H1 (cell line): ENCODE measurements at regions not wholly inside any gene's neighbourhood (a gene's known extent, or its start where the extent isn't known, plus 50 kb on each side); places are given as distances from the start of the nearest gene placed in this dataset.

Experiments
- CTCF ChIA-PET: fragments of 300-600 bp; sonication (Branson Sonifier 250); formaldehyde crosslinking; loops from one replicate; lab custom pipeline; 2021; ENCODE audit not compliant: partially characterized antibody; lab: Charles Lee
- POLR2A ChIA-PET: fragments of 300-600 bp; sonication (Branson Sonifier 250); formaldehyde crosslinking; loops from one replicate; lab custom pipeline; 2021; ENCODE audit warnings: inconsistent platforms; ENCODE audit not compliant: partially characterized antibody; lab: Charles Lee
- DNase-seq, 2 experiments: peaks; one replicate each; pipeline versions ENCODE4 v3.0.0 to v3.0.0-alpha.2; 2010 to 2022; ENCODE audit warnings: low spot score in 2 of 2, low read depth in 1 of 2, mixed read lengths in 1 of 2
- FAIRE-seq: peaks from 2 replicates; lab custom pipeline; 2011; peaks lifted over from hg19 to GRCh38; lab: Jason Lieb, UNC
- H2AFZ ChIP-seq: 2 replicates; pipeline ENCODE4 v1.8.1; 2012; ENCODE audit warnings: low read length, inconsistent platforms
- H2AK5ac ChIP-seq: 2 replicates; pipeline ENCODE4 v1.6.1; 2013; ENCODE audit warnings: low read depth, low read length
- H2BK120ac ChIP-seq: replicated peaks from 2 replicates; pipeline ENCODE3; 2013; ENCODE audit warnings: low read depth, low read length, inconsistent platforms
- H2BK12ac ChIP-seq: 2 replicates; pipeline ENCODE4 v1.6.1; 2013; ENCODE audit warnings: low read depth, low read length
- H2BK15ac ChIP-seq: 2 replicates; pipeline ENCODE4 v1.6.1; 2013; ENCODE audit warnings: low read length
- H2BK20ac ChIP-seq: 2 replicates; pipeline ENCODE4 v1.6.1; 2013; ENCODE audit warnings: low read length
- H2BK5ac ChIP-seq: 2 replicates; pipeline ENCODE4 v1.6.1; 2013; ENCODE audit warnings: low read depth, low read length
- H3K14ac ChIP-seq: 2 replicates; pipeline ENCODE4 v1.6.1; 2013; ENCODE audit warnings: inconsistent platforms; ENCODE audit not compliant: insufficient read length
- H3K18ac ChIP-seq: 2 replicates; pipeline ENCODE4 v1.6.1; 2013; ENCODE audit warnings: low read length; ENCODE audit errors: extremely low read depth
- H3K23ac ChIP-seq: 2 replicates; pipeline ENCODE4 v1.6.1; 2013; ENCODE audit warnings: inconsistent platforms; ENCODE audit not compliant: insufficient read length
- H3K23me2 ChIP-seq: 2 replicates; pipeline ENCODE4 v1.6.1; 2013; ENCODE audit warnings: low read depth, low read length
- H3K27ac ChIP-seq: 2 replicates; pipeline ENCODE4 v1.6.1; 2011; ENCODE audit warnings: low read depth, low read length, inconsistent platforms
- H3K27me3 ChIP-seq, 4 experiments: replicated peaks in 1 of 4; 1 replicate in 1 of 4; 2 replicates in 3 of 4; pipeline versions ENCODE4 v1.6.1 to v1.8.1; 2011 to 2013; ENCODE audit warnings: low read length in 3 of 4, mild to moderate bottlenecking in 3 of 4, inconsistent platforms in 2 of 4, mixed read lengths in 2 of 4, moderate library complexity in 1 of 4; ENCODE audit not compliant: control insufficient read depth in 3 of 4, insufficient read depth in 3 of 4; ENCODE audit errors: extremely low read depth in 1 of 4
- H3K36me3 ChIP-seq, 4 experiments: 2 replicates each; pipeline versions ENCODE4 v1.6.1 to v1.8.1; 2011 to 2013; ENCODE audit warnings: mild to moderate bottlenecking in 4 of 4, low read length in 3 of 4, moderate library complexity in 2 of 4, control low read depth in 1 of 4, inconsistent platforms in 1 of 4; ENCODE audit not compliant: insufficient read depth in 4 of 4, control insufficient read depth in 2 of 4
- H3K4ac ChIP-seq: replicated peaks from 2 replicates; pipeline ENCODE3; 2013; ENCODE audit warnings: low read length, low read depth, mixed read lengths, inconsistent platforms; ENCODE audit not compliant: insufficient read length
- H3K4me1 ChIP-seq, 4 experiments: replicated peaks in 1 of 4; 1 replicate in 1 of 4; 2 replicates in 3 of 4; pipeline versions ENCODE4 v1.6.1 to v1.8.1; 2011 to 2013; ENCODE audit warnings: low read length in 3 of 4, inconsistent platforms in 2 of 4, mixed read lengths in 1 of 4; ENCODE audit not compliant: insufficient read depth in 4 of 4, control insufficient read depth in 3 of 4
- H3K4me2 ChIP-seq, 2 experiments: 2 replicates each; pipeline versions ENCODE4 v1.6.1 to v1.8.1; 2011 to 2013; ENCODE audit warnings: low read depth in 2 of 2, low read length in 2 of 2, control low read depth in 1 of 2, inconsistent platforms in 1 of 2, mild to moderate bottlenecking in 1 of 2; ENCODE audit not compliant: insufficient read depth in 1 of 2
- H3K4me3 ChIP-seq, 4 experiments: fragments of 200-600, 300-600 bp in 1 of 4; sonication (generic), shearing (Covaris generic), sonication (Bioruptor Twin) in 1 of 4; 2 replicates each; pipeline versions ENCODE4 v1.5.1 to v1.8.1; 2011 to 2016; ENCODE audit warnings: low read length in 4 of 4, low read depth in 3 of 4, control low read depth in 2 of 4, inconsistent platforms in 2 of 4, mild to moderate bottlenecking in 2 of 4, mixed read lengths in 1 of 4, moderate library complexity in 1 of 4; ENCODE audit not compliant: insufficient read depth in 2 of 4; ENCODE audit errors: extremely low read depth in 1 of 4
- H3K56ac ChIP-seq: replicated peaks from 2 replicates; pipeline ENCODE3; 2013; ENCODE audit warnings: low read depth, mild to moderate bottlenecking, mixed read lengths, low read length, inconsistent platforms; ENCODE audit not compliant: insufficient read length
- H3K79me1 ChIP-seq: 2 replicates; pipeline ENCODE4 v1.6.1; 2013; ENCODE audit warnings: low read depth, low read length, control low read depth
- H3K79me2 ChIP-seq, 2 experiments: 2 replicates each; pipeline versions ENCODE4 v1.6.1 to v1.8.1; 2012 to 2013; ENCODE audit warnings: low read length in 2 of 2, mild to moderate bottlenecking in 2 of 2, inconsistent platforms in 1 of 2; ENCODE audit not compliant: insufficient read depth in 2 of 2, control insufficient read depth in 1 of 2
- H3K9ac ChIP-seq, 4 experiments: replicated peaks in 1 of 4; 1 replicate in 1 of 4; 2 replicates in 3 of 4; pipeline versions ENCODE4 v1.6.1 to v1.8.1; 2011 to 2013; ENCODE audit warnings: low read depth in 3 of 4, low read length in 3 of 4, control low read depth in 2 of 4, mild to moderate bottlenecking in 2 of 4, moderate library complexity in 2 of 4, inconsistent platforms in 1 of 4; ENCODE audit errors: extremely low read depth in 1 of 4
- H3K9me3 ChIP-seq, 2 experiments: 2 replicates each; pipeline versions ENCODE4 v1.6.1 to v1.8.1; 2012 to 2013; ENCODE audit warnings: mild to moderate bottlenecking in 2 of 2, moderate library complexity in 2 of 2, control low read depth in 1 of 2, inconsistent platforms in 1 of 2, low read depth in 1 of 2, low read length in 1 of 2, mixed read lengths in 1 of 2; ENCODE audit not compliant: insufficient read depth in 2 of 2
- H4K20me1 ChIP-seq, 2 experiments: replicated peaks in 1 of 2; 2 replicates each; pipeline versions ENCODE3 to v1.8.1; 2011 to 2013; ENCODE audit warnings: inconsistent platforms in 2 of 2, low read length in 2 of 2, mild to moderate bottlenecking in 1 of 2; ENCODE audit not compliant: insufficient read depth in 2 of 2, control insufficient read depth in 1 of 2
- H4K5ac ChIP-seq: 2 replicates; pipeline ENCODE4 v1.6.1; 2013; ENCODE audit warnings: low read length, low read depth, mixed read lengths, inconsistent platforms; ENCODE audit not compliant: insufficient read length
- H4K8ac ChIP-seq: 2 replicates; pipeline ENCODE4 v1.8.0; 2013; ENCODE audit warnings: mild to moderate bottlenecking, moderate library complexity, low read length, inconsistent platforms; ENCODE audit not compliant: insufficient read depth; ENCODE audit errors: extremely low read depth
- H4K91ac ChIP-seq: replicated peaks from 2 replicates; pipeline ENCODE3; 2013; ENCODE audit warnings: low read length, mixed read lengths, inconsistent platforms; ENCODE audit not compliant: insufficient read length
- ASH2L ChIP-seq: fragments of 200-600, 300-600 bp; sonication (generic); IDR thresholded peaks from one replicate; pipeline ENCODE4 v1.7.1; 2017; ENCODE audit warnings: low read length
- HDAC6 ChIP-seq: IDR thresholded peaks from one replicate; pipeline ENCODE4 v1.7.1; 2012; ENCODE audit warnings: low read depth, mild to moderate bottlenecking, inconsistent platforms, low read length, moderate library complexity
- KDM4A ChIP-seq: IDR thresholded peaks from one replicate; pipeline ENCODE4 v1.7.1; 2012; ENCODE audit warnings: low read depth, mild to moderate bottlenecking, moderate library complexity, low read length, inconsistent platforms; ENCODE audit not compliant: severe bottlenecking
- RAD21 ChIP-seq, 2 experiments: IDR thresholded peaks in 1 of 2; conservative IDR thresholded peaks in 1 of 2; 2 replicates each; pipeline ENCODE4 v1.6.1; 2011; ENCODE audit warnings: low read depth in 2 of 2, low read length in 2 of 2, improper control_type of control experiment in 1 of 2, inconsistent platforms in 1 of 2, mild to moderate bottlenecking in 1 of 2, moderate library complexity in 1 of 2
- SP4 ChIP-seq: IDR thresholded peaks from 2 replicates; pipeline ENCODE4 v1.6.1; 2012; ENCODE audit warnings: low read length, inconsistent platforms
- TAF7 ChIP-seq: optimal IDR thresholded peaks from 2 replicates; pipeline ENCODE3; 2011; ENCODE audit warnings: low read depth, mild to moderate bottlenecking, inconsistent platforms, low read length, moderate library complexity, borderline replicate concordance
- WGBS, 2 experiments: shearing (Covaris generic) in 1 of 2; methylation state at CpG; one replicate each; pipeline versions ENCODE4 v1.1.6 to v1.1.7; 2013 to 2015; ENCODE audit warnings: low lambda C conversion rate in 2 of 2, mixed read lengths in 2 of 2, inconsistent platforms in 1 of 2, low coverage in 1 of 2, missing lambda C conversion rate in 1 of 2; ENCODE audit not compliant: insufficient replicate concordance in 2 of 2, insufficient coverage in 1 of 2, insufficient read length in 1 of 2; ENCODE audit errors: extremely low coverage in 1 of 2, missing lambda C conversion rate in 1 of 2; 5-methylcytosine and 5-hydroxymethylcytosine counted together
- TF ChIP-seq, protein P1 (sequence below): IDR thresholded peaks from 2 replicates; pipeline ENCODE4 v1.6.1; 2012; ENCODE audit warnings: inconsistent platforms
- TF ChIP-seq, protein P2 (sequence below): IDR thresholded peaks from 2 replicates; pipeline ENCODE4 v1.6.1; 2011; ENCODE audit warnings: low read length, improper control_type of control experiment

DNA sequence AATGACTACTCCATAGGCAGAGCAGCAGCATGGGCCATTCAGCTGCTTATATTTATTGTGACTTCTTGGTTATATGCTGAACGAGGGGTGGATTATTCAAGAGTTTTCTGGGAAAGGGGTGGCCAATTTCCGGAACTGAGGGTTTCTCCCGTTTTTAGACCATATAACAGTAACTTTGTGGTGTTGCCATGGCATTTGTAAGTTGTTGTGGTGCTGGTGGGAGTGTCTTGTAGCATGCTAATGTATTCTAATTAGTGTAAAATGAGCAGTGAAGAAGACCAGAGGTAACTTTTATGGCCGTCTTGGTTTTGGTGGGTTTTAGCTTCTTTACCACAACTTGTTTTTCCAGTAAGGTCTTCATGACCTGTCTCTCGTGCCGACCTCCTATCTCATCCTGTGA lies 139.6 kb downstream of the KLF6 start:
- no peak overlapping the region for H3K56ac ChIP-seq
- no peak overlapping the region for H2BK15ac ChIP-seq
- H4K5ac ChIP-seq: no peak overlapping the region
- no peaks in the 10 kb centered on the region for H3K36me3 ChIP-seq
- POLR2A ChIA-PET: no interaction called here
- H3K79me2 ChIP-seq: no peaks in the 10 kb centered on the region
- 86% methylated on average over 6 of the region's 6 CpGs; no CpG with 5 or more reads in 1 of the 2 experiments for WGBS, 2 experiments
- DNase-seq (no peak), FAIRE-seq (no peak)
- no peak overlapping the region for H3K23ac ChIP-seq
- no peak overlapping the region for H3K18ac ChIP-seq
- no peaks in the 10 kb centered on the region for H3K27me3 ChIP-seq
- CTCF ChIA-PET: interaction anchor here (0.9 kb wide), 1 partner anchor 405 kb away, joined by 3 read pairs; no protein-coding TSS in a partner anchor
- H4K20me1 ChIP-seq: peaks cover 0 to 2% of the 10 kb centered on the region in 2 experiments
- H3K27ac ChIP-seq: no peak overlapping the region
- TF ChIP-seq, protein P1, sequence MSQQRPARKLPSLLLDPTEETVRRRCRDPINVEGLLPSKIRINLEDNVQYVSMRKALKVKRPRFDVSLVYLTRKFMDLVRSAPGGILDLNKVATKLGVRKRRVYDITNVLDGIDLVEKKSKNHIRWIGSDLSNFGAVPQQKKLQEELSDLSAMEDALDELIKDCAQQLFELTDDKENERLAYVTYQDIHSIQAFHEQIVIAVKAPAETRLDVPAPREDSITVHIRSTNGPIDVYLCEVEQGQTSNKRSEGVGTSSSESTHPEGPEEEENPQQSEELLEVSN: no peak
- TF ChIP-seq RAD21 (IDR thresholded peaks at IDR 0.05 in 1 of 2, conservative IDR thresholded peaks at IDR 0.05 in 1 of 2; ENCODE audit: low read depth in 2 of 2, low read length in 2 of 2) (no peak), SP4 (no peak), HDAC6 (no peak), TAF7 (no peak), KDM4A (no peak), ASH2L (no peak)
- TF ChIP-seq, protein P2, sequence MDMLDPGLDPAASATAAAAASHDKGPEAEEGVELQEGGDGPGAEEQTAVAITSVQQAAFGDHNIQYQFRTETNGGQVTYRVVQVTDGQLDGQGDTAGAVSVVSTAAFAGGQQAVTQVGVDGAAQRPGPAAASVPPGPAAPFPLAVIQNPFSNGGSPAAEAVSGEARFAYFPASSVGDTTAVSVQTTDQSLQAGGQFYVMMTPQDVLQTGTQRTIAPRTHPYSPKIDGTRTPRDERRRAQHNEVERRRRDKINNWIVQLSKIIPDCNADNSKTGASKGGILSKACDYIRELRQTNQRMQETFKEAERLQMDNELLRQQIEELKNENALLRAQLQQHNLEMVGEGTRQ: no peak
- H3K79me1 ChIP-seq: no peaks in the 10 kb centered on the region
- no peak overlapping the region for H2BK20ac ChIP-seq
- no peak overlapping the region for H4K8ac ChIP-seq
- H3K9me3 ChIP-seq: no peaks in the 10 kb centered on the region
- no peak overlapping the region for H4K91ac ChIP-seq
- H2AFZ ChIP-seq: no peak overlapping the region
- H2BK12ac ChIP-seq: no peak overlapping the region
- H2BK120ac ChIP-seq: no peak overlapping the region
- H2BK5ac ChIP-seq: no peak overlapping the region
- no peak overlapping the region for H3K4me3 ChIP-seq
- no peak overlapping the region for H3K9ac ChIP-seq
- H3K23me2 ChIP-seq: no peaks in the 10 kb centered on the region; the same call in 1 of the 2 replicates
- no peak overlapping the region for H2AK5ac ChIP-seq
- no peak overlapping the region for H3K4me2 ChIP-seq
- peaks cover 0 to 8% (median 2%) of the 10 kb centered on the region in 4 experiments; a peak in 3 of 7 replicates for H3K4me1 ChIP-seq
- no peak overlapping the region for H3K14ac ChIP-seq
- no peak overlapping the region for H3K4ac ChIP-seq
